H1 (cell line): ENCODE measurements at regions not wholly inside any gene's neighbourhood (a gene's known extent, or its start where the extent isn't known, plus 50 kb on each side); places are given as distances from the start of the nearest gene placed in this dataset.
"Not testable (repeated sequence)": the region's sequence is repeated elsewhere in the genome, so short reads cannot be mapped to it uniquely, and the experiment has no call there.

Source experiments
- CTCF ChIA-PET: fragments of 300-600 bp; sonication (Branson Sonifier 250); formaldehyde crosslinking; loops from one replicate; lab custom pipeline; 2021; ENCODE audit not compliant: partially characterized antibody; lab: Charles Lee
- POLR2A ChIA-PET: fragments of 300-600 bp; sonication (Branson Sonifier 250); formaldehyde crosslinking; loops from one replicate; lab custom pipeline; 2021; ENCODE audit warnings: inconsistent platforms; ENCODE audit not compliant: partially characterized antibody; lab: Charles Lee
- DNase-seq, 2 experiments: peaks; one replicate each; pipeline versions ENCODE4 v3.0.0 to v3.0.0-alpha.2; 2010 to 2022; ENCODE audit warnings: low spot score in 2 of 2, low read depth in 1 of 2, mixed read lengths in 1 of 2
- FAIRE-seq: peaks from 2 replicates; lab custom pipeline; 2011; peaks lifted over from hg19 to GRCh38; lab: Jason Lieb, UNC
- H2AFZ ChIP-seq: 2 replicates; pipeline ENCODE4 v1.8.1; 2012; ENCODE audit warnings: low read length, inconsistent platforms
- H2AK5ac ChIP-seq: 2 replicates; pipeline ENCODE4 v1.6.1; 2013; ENCODE audit warnings: low read depth, low read length
- H2BK120ac ChIP-seq: replicated peaks from 2 replicates; pipeline ENCODE3; 2013; ENCODE audit warnings: low read depth, low read length, inconsistent platforms
- H2BK12ac ChIP-seq: 2 replicates; pipeline ENCODE4 v1.6.1; 2013; ENCODE audit warnings: low read depth, low read length
- H2BK15ac ChIP-seq: 2 replicates; pipeline ENCODE4 v1.6.1; 2013; ENCODE audit warnings: low read length
- H2BK20ac ChIP-seq: 2 replicates; pipeline ENCODE4 v1.6.1; 2013; ENCODE audit warnings: low read length
- H2BK5ac ChIP-seq: 2 replicates; pipeline ENCODE4 v1.6.1; 2013; ENCODE audit warnings: low read depth, low read length
- H3K14ac ChIP-seq: 2 replicates; pipeline ENCODE4 v1.6.1; 2013; ENCODE audit warnings: inconsistent platforms; ENCODE audit not compliant: insufficient read length
- H3K18ac ChIP-seq: 2 replicates; pipeline ENCODE4 v1.6.1; 2013; ENCODE audit warnings: low read length; ENCODE audit errors: extremely low read depth
- H3K23ac ChIP-seq: 2 replicates; pipeline ENCODE4 v1.6.1; 2013; ENCODE audit warnings: inconsistent platforms; ENCODE audit not compliant: insufficient read length
- H3K23me2 ChIP-seq: 2 replicates; pipeline ENCODE4 v1.6.1; 2013; ENCODE audit warnings: low read depth, low read length
- H3K27ac ChIP-seq: 2 replicates; pipeline ENCODE4 v1.6.1; 2011; ENCODE audit warnings: low read depth, low read length, inconsistent platforms
- H3K27me3 ChIP-seq, 4 experiments: replicated peaks in 1 of 4; 1 replicate in 1 of 4; 2 replicates in 3 of 4; pipeline versions ENCODE4 v1.6.1 to v1.8.1; 2011 to 2013; ENCODE audit warnings: low read length in 3 of 4, mild to moderate bottlenecking in 3 of 4, inconsistent platforms in 2 of 4, mixed read lengths in 2 of 4, moderate library complexity in 1 of 4; ENCODE audit not compliant: control insufficient read depth in 3 of 4, insufficient read depth in 3 of 4; ENCODE audit errors: extremely low read depth in 1 of 4
- H3K36me3 ChIP-seq, 4 experiments: 2 replicates each; pipeline versions ENCODE4 v1.6.1 to v1.8.1; 2011 to 2013; ENCODE audit warnings: mild to moderate bottlenecking in 4 of 4, low read length in 3 of 4, moderate library complexity in 2 of 4, control low read depth in 1 of 4, inconsistent platforms in 1 of 4; ENCODE audit not compliant: insufficient read depth in 4 of 4, control insufficient read depth in 2 of 4
- H3K4ac ChIP-seq: replicated peaks from 2 replicates; pipeline ENCODE3; 2013; ENCODE audit warnings: low read length, low read depth, mixed read lengths, inconsistent platforms; ENCODE audit not compliant: insufficient read length
- H3K4me1 ChIP-seq, 4 experiments: replicated peaks in 1 of 4; 1 replicate in 1 of 4; 2 replicates in 3 of 4; pipeline versions ENCODE4 v1.6.1 to v1.8.1; 2011 to 2013; ENCODE audit warnings: low read length in 3 of 4, inconsistent platforms in 2 of 4, mixed read lengths in 1 of 4; ENCODE audit not compliant: insufficient read depth in 4 of 4, control insufficient read depth in 3 of 4
- H3K4me2 ChIP-seq, 2 experiments: 2 replicates each; pipeline versions ENCODE4 v1.6.1 to v1.8.1; 2011 to 2013; ENCODE audit warnings: low read depth in 2 of 2, low read length in 2 of 2, control low read depth in 1 of 2, inconsistent platforms in 1 of 2, mild to moderate bottlenecking in 1 of 2; ENCODE audit not compliant: insufficient read depth in 1 of 2
- H3K4me3 ChIP-seq, 4 experiments: fragments of 200-600, 300-600 bp in 1 of 4; sonication (generic), shearing (Covaris generic), sonication (Bioruptor Twin) in 1 of 4; 2 replicates each; pipeline versions ENCODE4 v1.5.1 to v1.8.1; 2011 to 2016; ENCODE audit warnings: low read length in 4 of 4, low read depth in 3 of 4, control low read depth in 2 of 4, inconsistent platforms in 2 of 4, mild to moderate bottlenecking in 2 of 4, mixed read lengths in 1 of 4, moderate library complexity in 1 of 4; ENCODE audit not compliant: insufficient read depth in 2 of 4; ENCODE audit errors: extremely low read depth in 1 of 4
- H3K56ac ChIP-seq: replicated peaks from 2 replicates; pipeline ENCODE3; 2013; ENCODE audit warnings: low read depth, mild to moderate bottlenecking, mixed read lengths, low read length, inconsistent platforms; ENCODE audit not compliant: insufficient read length
- H3K79me1 ChIP-seq: 2 replicates; pipeline ENCODE4 v1.6.1; 2013; ENCODE audit warnings: low read depth, low read length, control low read depth
- H3K79me2 ChIP-seq, 2 experiments: 2 replicates each; pipeline versions ENCODE4 v1.6.1 to v1.8.1; 2012 to 2013; ENCODE audit warnings: low read length in 2 of 2, mild to moderate bottlenecking in 2 of 2, inconsistent platforms in 1 of 2; ENCODE audit not compliant: insufficient read depth in 2 of 2, control insufficient read depth in 1 of 2
- H3K9ac ChIP-seq, 4 experiments: replicated peaks in 1 of 4; 1 replicate in 1 of 4; 2 replicates in 3 of 4; pipeline versions ENCODE4 v1.6.1 to v1.8.1; 2011 to 2013; ENCODE audit warnings: low read depth in 3 of 4, low read length in 3 of 4, control low read depth in 2 of 4, mild to moderate bottlenecking in 2 of 4, moderate library complexity in 2 of 4, inconsistent platforms in 1 of 4; ENCODE audit errors: extremely low read depth in 1 of 4
- H3K9me3 ChIP-seq, 2 experiments: 2 replicates each; pipeline versions ENCODE4 v1.6.1 to v1.8.1; 2012 to 2013; ENCODE audit warnings: mild to moderate bottlenecking in 2 of 2, moderate library complexity in 2 of 2, control low read depth in 1 of 2, inconsistent platforms in 1 of 2, low read depth in 1 of 2, low read length in 1 of 2, mixed read lengths in 1 of 2; ENCODE audit not compliant: insufficient read depth in 2 of 2
- H4K20me1 ChIP-seq, 2 experiments: replicated peaks in 1 of 2; 2 replicates each; pipeline versions ENCODE3 to v1.8.1; 2011 to 2013; ENCODE audit warnings: inconsistent platforms in 2 of 2, low read length in 2 of 2, mild to moderate bottlenecking in 1 of 2; ENCODE audit not compliant: insufficient read depth in 2 of 2, control insufficient read depth in 1 of 2
- H4K5ac ChIP-seq: 2 replicates; pipeline ENCODE4 v1.6.1; 2013; ENCODE audit warnings: low read length, low read depth, mixed read lengths, inconsistent platforms; ENCODE audit not compliant: insufficient read length
- H4K8ac ChIP-seq: 2 replicates; pipeline ENCODE4 v1.8.0; 2013; ENCODE audit warnings: mild to moderate bottlenecking, moderate library complexity, low read length, inconsistent platforms; ENCODE audit not compliant: insufficient read depth; ENCODE audit errors: extremely low read depth
- H4K91ac ChIP-seq: replicated peaks from 2 replicates; pipeline ENCODE3; 2013; ENCODE audit warnings: low read length, mixed read lengths, inconsistent platforms; ENCODE audit not compliant: insufficient read length
- CTCF ChIP-seq, 3 experiments: IDR thresholded peaks; 1 replicate in 2 of 3; 2 replicates in 1 of 3; pipeline versions ENCODE4 v1.5.1 to v1.6.1; 2011; ENCODE audit warnings: low read length in 3 of 3, mild to moderate bottlenecking in 3 of 3, inconsistent platforms in 2 of 3, low read depth in 1 of 3, moderate library complexity in 1 of 3; ENCODE audit not compliant: insufficient read depth in 1 of 3; ENCODE audit errors: control extremely low read depth in 1 of 3
- RAD21 ChIP-seq, 2 experiments: IDR thresholded peaks in 1 of 2; conservative IDR thresholded peaks in 1 of 2; 2 replicates each; pipeline ENCODE4 v1.6.1; 2011; ENCODE audit warnings: low read depth in 2 of 2, low read length in 2 of 2, improper control_type of control experiment in 1 of 2, inconsistent platforms in 1 of 2, mild to moderate bottlenecking in 1 of 2, moderate library complexity in 1 of 2
- WGBS, 2 experiments: shearing (Covaris generic) in 1 of 2; methylation state at CpG; one replicate each; pipeline versions ENCODE4 v1.1.6 to v1.1.7; 2013 to 2015; ENCODE audit warnings: low lambda C conversion rate in 2 of 2, mixed read lengths in 2 of 2, inconsistent platforms in 1 of 2, low coverage in 1 of 2, missing lambda C conversion rate in 1 of 2; ENCODE audit not compliant: insufficient replicate concordance in 2 of 2, insufficient coverage in 1 of 2, insufficient read length in 1 of 2; ENCODE audit errors: extremely low coverage in 1 of 2, missing lambda C conversion rate in 1 of 2; 5-methylcytosine and 5-hydroxymethylcytosine counted together

GRCh38 chr7:24449416-24449815 is 123.8 kb upstream of the PALS2 start:
- not testable (repeated sequence) for H4K5ac ChIP-seq, H3K27ac ChIP-seq, DNase-seq, H2AK5ac ChIP-seq, H3K23ac ChIP-seq, H3K4ac ChIP-seq, H2BK5ac ChIP-seq, H4K8ac ChIP-seq, FAIRE-seq, H4K20me1 ChIP-seq, H2BK120ac ChIP-seq, H2BK15ac ChIP-seq, H4K91ac ChIP-seq, H3K4me2 ChIP-seq, H3K23me2 ChIP-seq, H3K27me3 ChIP-seq, H3K14ac ChIP-seq, H2AFZ ChIP-seq, H3K4me1 ChIP-seq, H3K18ac ChIP-seq, H3K9me3 ChIP-seq, H3K56ac ChIP-seq, H3K36me3 ChIP-seq, H3K79me1 ChIP-seq, H3K79me2 ChIP-seq, H3K9ac ChIP-seq, H3K4me3 ChIP-seq
- H2BK12ac ChIP-seq = peak overlapping the region; percentile 31; the same call in 1 of the 2 replicates
- 0 out of 2 replicates have a peak overlapping the region, but pooled peaks have one; percentile 38 for H2BK20ac ChIP-seq
- WGBS, 2 experiments = 72% methylated on average over 5 of the region's 5 CpGs; no CpG with 5 or more reads in 1 of the 2 experiments
- ChIA-PET POLR2A (interaction anchor here (1.0 to 3.1 kb wide), 2 partner anchors 36 to 40 kb away, joined by 3 to 15 read pairs; no protein-coding TSS in a partner anchor), CTCF (interaction anchor here (0.7 to 1.5 kb wide), 10 partner anchors 13 to 159 kb away, joined by 3 to 6 read pairs (median 4); no protein-coding TSS in a partner anchor)
- TF ChIP-seq RAD21 (IDR thresholded peaks at IDR 0.05 in 1 of 2, conservative IDR thresholded peaks at IDR 0.05 in 1 of 2; ENCODE audit: low read depth in 2 of 2, low read length in 2 of 2) = peak; percentile 32 to 51; a peak in 3 of 4 replicates
- peak in 2 of 3 experiments; percentile 6 to 17; a peak in 1 of 4 replicates for TF ChIP-seq CTCF (IDR thresholded peaks at IDR 0.05; ENCODE audit: control extremely low read depth in 1 of 3, insufficient read depth in 1 of 3, low read depth in 1 of 3, low read length in 3 of 3)
